GM23248 (cell line): ENCODE measurements at regions not wholly inside any gene's neighbourhood (a gene's known extent, or its start where the extent isn't known, plus 50 kb on each side); places are given as distances from the start of the nearest gene placed in this dataset.
A peak's percentile ranks its signal among the peaks of the same experiment; 100 is the strongest.

ENCODE experiments used
- DNase-seq: peaks from one replicate; pipeline ENCODE4 v3.0.0-alpha.2; 2015
- H2AFZ ChIP-seq: fragments of 200-600 bp; sonication (generic); 2 replicates; pipeline ENCODE4 v1.6.1; 2016; ENCODE audit warnings: antibody characterized with exemption
- H3F3A ChIP-seq: fragments of 200-600 bp; sonication (generic); 2 replicates; pipeline ENCODE4 v1.6.1; 2016; ENCODE audit warnings: mild to moderate bottlenecking, antibody characterized with exemption, mixed run types; ENCODE audit not compliant: insufficient read depth
- H3K27ac ChIP-seq: fragments of 200-600 bp; sonication (generic); 2 replicates; pipeline ENCODE4 v1.5.1; 2016; ENCODE audit warnings: mild to moderate bottlenecking
- H3K27me3 ChIP-seq: fragments of 200-600 bp; sonication (generic); replicated peaks from 2 replicates; pipeline ENCODE4 v1.6.1; 2016; ENCODE audit warnings: mild to moderate bottlenecking; ENCODE audit not compliant: insufficient read depth
- H3K36me3 ChIP-seq: fragments of 200-600 bp; sonication (generic); 2 replicates; pipeline ENCODE4 v1.6.1; 2016; ENCODE audit warnings: low read depth, mild to moderate bottlenecking
- H3K4me1 ChIP-seq: fragments of 200-600 bp; sonication (generic); 2 replicates; pipeline ENCODE4 v1.6.1; 2016; ENCODE audit warnings: mild to moderate bottlenecking; ENCODE audit not compliant: insufficient read depth
- H3K4me2 ChIP-seq: fragments of 200-600 bp; sonication (generic); one replicate; pipeline ENCODE4 v1.6.1; 2016; ENCODE audit warnings: mild to moderate bottlenecking; ENCODE audit not compliant: unreplicated experiment
- H3K4me3 ChIP-seq: fragments of 200-600 bp; sonication (generic); 2 replicates; pipeline ENCODE4 v1.5.1; 2016; ENCODE audit warnings: mild to moderate bottlenecking
- H3K79me2 ChIP-seq: fragments of 200-600 bp; sonication (generic); 2 replicates; pipeline ENCODE4 v1.6.1; 2016; ENCODE audit warnings: mild to moderate bottlenecking; ENCODE audit not compliant: insufficient read depth
- H3K9ac ChIP-seq: fragments of 200-600 bp; sonication (generic); 2 replicates; pipeline ENCODE4 v1.6.1; 2016; ENCODE audit warnings: mild to moderate bottlenecking
- H3K9me2 ChIP-seq: fragments of 200-600 bp; sonication (generic); 2 replicates; pipeline ENCODE4 v1.6.1; 2016; ENCODE audit warnings: mixed run types, mild to moderate bottlenecking, moderate library complexity; ENCODE audit not compliant: insufficient read depth
- H3K9me3 ChIP-seq: fragments of 200-600 bp; sonication (generic); one replicate; pipeline ENCODE4 v1.6.1; 2017; ENCODE audit warnings: low read depth
- H4K20me1 ChIP-seq: fragments of 200-600 bp; sonication (generic); 2 replicates; pipeline ENCODE4 v1.6.0; 2016; ENCODE audit not compliant: insufficient read depth
- EZH2 ChIP-seq: fragments of 200-600 bp; sonication (generic); IDR thresholded peaks from 2 replicates; pipeline ENCODE4 v1.6.1; 2018; ENCODE audit warnings: antibody characterized with exemption, mild to moderate bottlenecking; ENCODE audit not compliant: insufficient read depth, poor library complexity, severe bottlenecking
- EZH2phosphoT487 ChIP-seq: fragments of 200-600 bp; sonication (generic); IDR thresholded peaks from 2 replicates; pipeline ENCODE4 v1.6.1; 2018; ENCODE audit warnings: antibody characterized with exemption, moderate library complexity, mild to moderate bottlenecking, low read depth; ENCODE audit not compliant: insufficient read depth
- WGBS, 2 experiments: methylation state at CpG; one replicate each; pipeline ENCODE4 v1.1.6; 2015 to 2017; ENCODE audit warnings: low lambda C conversion rate in 2 of 2, low coverage in 1 of 2; ENCODE audit errors: missing lambda C conversion rate in 2 of 2; 5-methylcytosine and 5-hydroxymethylcytosine counted together
- in situ Hi-C: fragments of 300-500 bp; cut with MboI; formaldehyde crosslinking; loops from 2 replicates; pipeline ENCODE4 v1.15.0; 2020

GRCh38 chr12:91377436-91377835, 194.8 kb upstream of the DCN start:
- Histone ChIP-seq H3K4me2 (no peak overlapping the region), H4K20me1 (no peaks in the 10 kb centered on the region), H3K36me3 (no peaks in the 10 kb centered on the region), H3F3A (0 out of 2 replicates have a peak, but pooled peaks cover 15% of the 10 kb centered on the region), H3K79me2 (no peaks in the 10 kb centered on the region), H3K4me3 (no peak overlapping the region), H3K4me1 (peaks cover 21% of the 10 kb centered on the region), H3K27me3 (no peaks in the 10 kb centered on the region), H3K27ac (no peak overlapping the region), H3K9me3 (no peaks in the 10 kb centered on the region), H3K9me2 (no peaks in the 10 kb centered on the region), H3K9ac (no peak overlapping the region), H2AFZ (no peak overlapping the region)
- in situ Hi-C loops = loop anchor here (10.0 kb wide), 1 partner anchor 1207 kb away; no protein-coding TSS in a partner anchor
- TF ChIP-seq EZH2phosphoT487 = no peak
- TF ChIP-seq EZH2 = no peak
- 85 to 90% methylated on average over 3 of the region's 3 CpGs for WGBS, 2 experiments
- peak; percentile 29 for DNase-seq

GRCh38 chr12:91373086-91373485, 190.5 kb upstream of the DCN start:
- no peak for TF ChIP-seq EZH2
- TF ChIP-seq EZH2phosphoT487 = no peak
- 88% methylated on average over 2 of the region's 2 CpGs for WGBS, 2 experiments
- H3K4me1 ChIP-seq = no peaks in the 10 kb centered on the region
- no peak overlapping the region for H2AFZ ChIP-seq
- H3K27ac ChIP-seq = no peak overlapping the region
- H3K9me3 ChIP-seq = no peaks in the 10 kb centered on the region
- no peaks in the 10 kb centered on the region for H3K79me2 ChIP-seq
- H3K4me3 ChIP-seq = no peak overlapping the region
- no peaks in the 10 kb centered on the region for H3K27me3 ChIP-seq
- H3K36me3 ChIP-seq = no peaks in the 10 kb centered on the region
- no peak overlapping the region for H3K4me2 ChIP-seq
- in situ Hi-C loops = loop anchor here (10.0 kb wide), 1 partner anchor 1212 kb away; no protein-coding TSS in a partner anchor
- H3K9me2 ChIP-seq = no peaks in the 10 kb centered on the region
- H4K20me1 ChIP-seq = no peaks in the 10 kb centered on the region
- H3K9ac ChIP-seq = no peak overlapping the region
- no peak for DNase-seq
- H3F3A ChIP-seq = no peaks in the 10 kb centered on the region

GRCh38 chr12:91370086-91370868, 187.7 kb upstream of the DCN start:
- H4K20me1 ChIP-seq = no peaks in the 10 kb centered on the region
- H3K4me1 ChIP-seq = no peaks in the 10 kb centered on the region
- in situ Hi-C loops = loop anchor here (10.0 kb wide), 1 partner anchor 1215 kb away; no protein-coding TSS in a partner anchor
- H3K27me3 ChIP-seq = no peaks in the 10 kb centered on the region
- no peak overlapping the region for H3K27ac ChIP-seq
- no peak for TF ChIP-seq EZH2
- TF ChIP-seq EZH2phosphoT487 = no peak
- WGBS, 2 experiments = 68 to 74% methylated on average over 4 of the region's 4 CpGs
- no peak overlapping the region for H3K9ac ChIP-seq
- H2AFZ ChIP-seq = no peak overlapping the region
- H3K4me2 ChIP-seq = no peak overlapping the region
- no peak overlapping the region for H3K4me3 ChIP-seq
- no peaks in the 10 kb centered on the region for H3K9me2 ChIP-seq
- no peaks in the 10 kb centered on the region for H3K9me3 ChIP-seq
- 0 out of 2 replicates have a peak, but pooled peaks cover 1% of the 10 kb centered on the region for H3F3A ChIP-seq
- H3K79me2 ChIP-seq = no peaks in the 10 kb centered on the region
- DNase-seq = no peak
- no peaks in the 10 kb centered on the region for H3K36me3 ChIP-seq

GRCh38 chr12:91368613-91369012, 186.0 kb upstream of the DCN start:
- Histone ChIP-seq H3K4me3 (no peak overlapping the region), H3K27me3 (no peaks in the 10 kb centered on the region), H3K4me2 (no peak overlapping the region), H3F3A (0 out of 2 replicates have a peak, but pooled peaks cover 16% of the 10 kb centered on the region), H3K79me2 (no peaks in the 10 kb centered on the region), H3K9ac (no peak overlapping the region), H3K9me3 (no peaks in the 10 kb centered on the region), H3K4me1 (peaks cover 8% of the 10 kb centered on the region), H3K9me2 (no peaks in the 10 kb centered on the region), H2AFZ (no peak overlapping the region), H4K20me1 (no peaks in the 10 kb centered on the region), H3K27ac (no peak overlapping the region), H3K36me3 (no peaks in the 10 kb centered on the region)
- no peak for TF ChIP-seq EZH2
- no peak for TF ChIP-seq EZH2phosphoT487
- in situ Hi-C loops = no loop called here
- DNase-seq = no peak
- 87 to 89% methylated on average over 4 of the region's 4 CpGs for WGBS, 2 experiments
